ENCODE measurements at regions not wholly inside any gene's neighbourhood (a gene's known extent, or its start where the extent isn't known, plus 50 kb on each side); places are given as distances from the start of the nearest gene placed in this dataset.

DNA sequence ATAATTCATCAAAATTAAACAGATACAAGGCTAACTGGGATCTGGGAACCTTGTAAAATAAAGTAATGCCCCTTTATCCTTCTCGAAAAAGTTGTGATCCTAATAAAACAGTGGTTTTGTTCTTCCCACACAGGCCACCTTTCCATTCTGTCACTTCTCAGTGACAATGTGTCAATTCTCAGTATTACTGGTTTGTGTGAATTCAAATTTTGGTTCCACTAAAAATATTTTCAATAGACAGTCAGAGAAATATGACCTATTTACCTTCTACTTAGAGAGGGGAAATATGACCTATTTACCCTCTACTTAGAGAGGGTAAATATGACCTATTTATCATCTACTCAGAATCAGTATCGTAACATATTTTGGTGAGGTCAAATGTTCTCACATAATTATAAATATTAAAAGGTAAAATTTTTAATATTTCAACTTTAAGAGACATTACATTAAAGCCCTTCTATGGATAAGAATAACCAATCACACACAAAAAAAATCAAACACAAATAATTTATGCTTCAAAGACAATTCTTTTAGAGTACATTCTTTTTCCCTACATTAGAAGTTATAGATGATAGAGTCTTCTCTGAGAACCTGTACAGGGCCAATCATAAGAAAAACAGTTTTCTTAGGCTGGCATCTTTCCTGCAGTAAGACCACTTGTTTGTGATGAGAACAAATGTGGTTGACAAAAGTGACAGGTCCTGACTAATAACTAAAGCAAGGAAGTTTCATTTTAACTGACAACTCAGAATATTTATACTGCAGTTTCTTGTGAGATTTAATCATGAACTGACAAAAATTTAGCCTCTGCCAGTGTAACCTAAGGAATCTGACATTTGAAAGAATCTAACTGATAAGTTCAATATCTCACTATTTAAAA lies 323.3 kb downstream of the DIPK2A start:
- Histone ChIP-seq H3K4me3 (ENCODE audit: insufficient read depth, low read length) (no peak overlapping the region), H3K79me2 (ENCODE audit: insufficient read depth, low read length) (no peaks in the 10 kb centered on the region), H2AFZ (ENCODE audit: low read length) (no peak overlapping the region), H3K4me1 (ENCODE audit: insufficient read depth, low read length) (no peaks in the 10 kb centered on the region), H3K27me3 (ENCODE audit: insufficient read depth, low read length) (no peaks in the 10 kb centered on the region), H3K9me3 (ENCODE audit: low read depth, low read length) (no peaks in the 10 kb centered on the region), H3K27ac (ENCODE audit: low read depth, low read length) (no peak overlapping the region), H3K4me2 (ENCODE audit: insufficient read depth, low read length) (no peak overlapping the region), H4K20me1 (ENCODE audit: insufficient read depth, low read length) (no peaks in the 10 kb centered on the region), H3K36me3 (ENCODE audit: insufficient read depth, low read length) (no peaks in the 10 kb centered on the region)
- TF ChIP-seq, protein P1, sequence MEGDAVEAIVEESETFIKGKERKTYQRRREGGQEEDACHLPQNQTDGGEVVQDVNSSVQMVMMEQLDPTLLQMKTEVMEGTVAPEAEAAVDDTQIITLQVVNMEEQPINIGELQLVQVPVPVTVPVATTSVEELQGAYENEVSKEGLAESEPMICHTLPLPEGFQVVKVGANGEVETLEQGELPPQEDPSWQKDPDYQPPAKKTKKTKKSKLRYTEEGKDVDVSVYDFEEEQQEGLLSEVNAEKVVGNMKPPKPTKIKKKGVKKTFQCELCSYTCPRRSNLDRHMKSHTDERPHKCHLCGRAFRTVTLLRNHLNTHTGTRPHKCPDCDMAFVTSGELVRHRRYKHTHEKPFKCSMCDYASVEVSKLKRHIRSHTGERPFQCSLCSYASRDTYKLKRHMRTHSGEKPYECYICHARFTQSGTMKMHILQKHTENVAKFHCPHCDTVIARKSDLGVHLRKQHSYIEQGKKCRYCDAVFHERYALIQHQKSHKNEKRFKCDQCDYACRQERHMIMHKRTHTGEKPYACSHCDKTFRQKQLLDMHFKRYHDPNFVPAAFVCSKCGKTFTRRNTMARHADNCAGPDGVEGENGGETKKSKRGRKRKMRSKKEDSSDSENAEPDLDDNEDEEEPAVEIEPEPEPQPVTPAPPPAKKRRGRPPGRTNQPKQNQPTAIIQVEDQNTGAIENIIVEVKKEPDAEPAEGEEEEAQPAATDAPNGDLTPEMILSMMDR (IDR thresholded peaks at IDR 0.05; ENCODE audit: extremely low read depth, low read depth, low read length), result no peak
- no peak for DNase-seq (ENCODE audit: insufficient read length, low spot score, missing footprints)

DNA sequence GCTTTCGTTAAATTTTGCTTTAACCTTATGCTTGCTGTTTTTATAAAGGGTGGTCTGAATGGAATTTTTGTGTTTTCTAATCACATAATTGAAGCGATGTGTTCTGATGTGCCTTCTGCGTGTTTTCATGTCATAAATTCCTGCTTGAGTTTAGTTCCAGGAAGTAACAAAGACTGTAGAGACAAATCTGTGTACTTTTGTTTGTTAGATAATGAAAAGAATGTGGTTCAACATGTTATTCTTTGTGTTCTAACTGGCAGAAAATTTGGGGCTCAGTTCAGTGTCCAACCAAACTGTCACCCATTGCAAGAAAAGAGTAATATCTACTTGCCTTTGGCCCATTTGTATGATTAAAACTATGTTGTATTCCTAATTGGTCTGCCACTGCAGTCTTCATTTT lies 324.0 kb downstream of the DIPK2A start:
- H3K4me1 ChIP-seq (ENCODE audit: insufficient read depth, low read length), result no peaks in the 10 kb centered on the region
- H3K36me3 ChIP-seq (ENCODE audit: insufficient read depth, low read length), result no peaks in the 10 kb centered on the region
- no peak overlapping the region for H3K4me3 ChIP-seq (ENCODE audit: insufficient read depth, low read length)
- no peak overlapping the region for H3K4me2 ChIP-seq (ENCODE audit: insufficient read depth, low read length)
- TF ChIP-seq, protein P1 (IDR thresholded peaks at IDR 0.05; ENCODE audit: extremely low read depth, low read depth, low read length), result no peak
- H3K27ac ChIP-seq (ENCODE audit: low read depth, low read length), result no peak overlapping the region
- no peaks in the 10 kb centered on the region for H3K9me3 ChIP-seq (ENCODE audit: low read depth, low read length)
- H4K20me1 ChIP-seq (ENCODE audit: insufficient read depth, low read length), result no peaks in the 10 kb centered on the region
- no peak for DNase-seq (ENCODE audit: insufficient read length, low spot score, missing footprints)
- no peaks in the 10 kb centered on the region for H3K27me3 ChIP-seq (ENCODE audit: insufficient read depth, low read length)
- no peak overlapping the region for H2AFZ ChIP-seq (ENCODE audit: low read length)
- H3K79me2 ChIP-seq (ENCODE audit: insufficient read depth, low read length), result no peaks in the 10 kb centered on the region

DNA sequence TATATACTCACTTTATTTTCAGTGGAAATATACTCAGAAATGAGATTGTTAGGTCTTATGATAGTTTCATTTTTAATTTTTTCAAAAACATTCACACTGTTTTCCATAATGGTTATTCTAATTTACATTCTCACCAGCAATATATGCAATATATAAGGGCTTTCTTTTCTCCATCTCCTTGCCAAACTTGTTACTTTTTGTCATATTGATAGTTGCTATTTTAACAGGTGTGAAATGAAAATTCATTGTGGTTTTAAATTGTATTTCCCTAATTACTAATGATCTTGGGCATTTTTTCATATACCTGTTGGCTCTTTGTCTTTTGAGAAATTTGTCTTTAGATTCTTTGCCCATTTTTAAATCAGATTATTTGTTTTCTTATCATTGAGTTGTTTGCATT lies 325.2 kb downstream of the DIPK2A start:
- Histone ChIP-seq H3K4me3 (ENCODE audit: insufficient read depth, low read length) (no peak overlapping the region), H3K4me1 (ENCODE audit: insufficient read depth, low read length) (no peaks in the 10 kb centered on the region), H3K27ac (ENCODE audit: low read depth, low read length) (no peak overlapping the region), H3K4me2 (ENCODE audit: insufficient read depth, low read length) (no peak overlapping the region), H4K20me1 (ENCODE audit: insufficient read depth, low read length) (no peaks in the 10 kb centered on the region), H3K36me3 (ENCODE audit: insufficient read depth, low read length) (no peaks in the 10 kb centered on the region), H2AFZ (ENCODE audit: low read length) (no peak overlapping the region), H3K27me3 (ENCODE audit: insufficient read depth, low read length) (no peaks in the 10 kb centered on the region), H3K9me3 (ENCODE audit: low read depth, low read length) (no peaks in the 10 kb centered on the region), H3K79me2 (ENCODE audit: insufficient read depth, low read length) (no peaks in the 10 kb centered on the region)
- TF ChIP-seq, protein P1 (IDR thresholded peaks at IDR 0.05; ENCODE audit: extremely low read depth, low read depth, low read length), result no peak
- no peak for DNase-seq (ENCODE audit: insufficient read length, low spot score, missing footprints)

- TF ChIP-seq, protein P1 (IDR thresholded peaks at IDR 0.05; ENCODE audit: extremely low read depth, low read depth, low read length), result no peak
- no peaks in the 10 kb centered on the region for H3K4me1 ChIP-seq (ENCODE audit: insufficient read depth, low read length)
- no peak overlapping the region for H3K4me3 ChIP-seq (ENCODE audit: insufficient read depth, low read length)
- no peaks in the 10 kb centered on the region for H3K27me3 ChIP-seq (ENCODE audit: insufficient read depth, low read length)
- peaks cover 5% of the 10 kb centered on the region for H3K9me3 ChIP-seq (ENCODE audit: low read depth, low read length)
- no peak for DNase-seq (ENCODE audit: insufficient read length, low spot score, missing footprints)
- H3K4me2 ChIP-seq (ENCODE audit: insufficient read depth, low read length), result no peak overlapping the region
- no peaks in the 10 kb centered on the region for H4K20me1 ChIP-seq (ENCODE audit: insufficient read depth, low read length)
- no peaks in the 10 kb centered on the region for H3K36me3 ChIP-seq (ENCODE audit: insufficient read depth, low read length)
- H2AFZ ChIP-seq (ENCODE audit: low read length), result no peak overlapping the region
- H3K79me2 ChIP-seq (ENCODE audit: insufficient read depth, low read length), result no peaks in the 10 kb centered on the region
- no peak overlapping the region for H3K27ac ChIP-seq (ENCODE audit: low read depth, low read length)
Measured at GRCh38 chr3:144301863-144302262, 330.2 kb downstream of the DIPK2A start.

Measured in osteoblast (primary cell).